MM.1S (cell line): ENCODE measurements at regions not wholly inside any gene's neighbourhood (a gene's known extent, or its start where the extent isn't known, plus 50 kb on each side); places are given as distances from the start of the nearest gene placed in this dataset.

ENCODE experiments used
- DNase-seq: peaks from one replicate; pipeline ENCODE4 v3.0.0-alpha.2; 2015
- H2AFZ ChIP-seq: fragments of 300-600 bp; sonication (generic); 2 replicates; pipeline ENCODE4 v1.6.0; 2016; ENCODE audit warnings: antibody characterized with exemption, low read length
- H3F3A ChIP-seq: fragments of 300-600 bp; sonication (generic); 2 replicates; pipeline ENCODE4 v1.6.1; 2016; ENCODE audit warnings: mild to moderate bottlenecking, antibody characterized with exemption, low read length, moderate library complexity, mixed read lengths; ENCODE audit not compliant: insufficient read depth
- H3K27ac ChIP-seq: fragments of 300-600 bp; sonication (generic); 2 replicates; pipeline ENCODE4 v1.5.1; 2016; ENCODE audit warnings: mild to moderate bottlenecking, low read length
- H3K27me3 ChIP-seq: fragments of 300-600 bp; sonication (generic); replicated peaks from 2 replicates; pipeline ENCODE4 v1.6.0; 2016; ENCODE audit warnings: low read length; ENCODE audit not compliant: insufficient read depth
- H3K36me3 ChIP-seq: fragments of 300-600 bp; sonication (generic); replicated peaks from 2 replicates; pipeline ENCODE4 v1.6.1; 2016; ENCODE audit warnings: mild to moderate bottlenecking, low read length, mixed read lengths; ENCODE audit not compliant: insufficient read depth
- H3K4me1 ChIP-seq: fragments of 300-600 bp; sonication (generic); 2 replicates; pipeline ENCODE4 v1.6.1; 2016; ENCODE audit warnings: low read length, mixed read lengths
- H3K4me2 ChIP-seq: fragments of 300-600 bp; sonication (generic); 2 replicates; pipeline ENCODE4 v1.6.0; 2016; ENCODE audit warnings: low read depth, low read length
- H3K4me3 ChIP-seq: fragments of 300-600 bp; sonication (generic); 2 replicates; pipeline ENCODE4 v1.5.1; 2016; ENCODE audit warnings: low read length, mixed read lengths
- H3K79me2 ChIP-seq: fragments of 300-600 bp; sonication (generic); 2 replicates; pipeline ENCODE4 v1.6.1; 2016; ENCODE audit warnings: mixed run types, low read length, mixed read lengths
- H3K9ac ChIP-seq: fragments of 300-600 bp; sonication (generic); 2 replicates; pipeline ENCODE4 v1.6.1; 2016; ENCODE audit warnings: low read length, mixed read lengths
- H3K9me2 ChIP-seq: fragments of 300-600 bp; sonication (generic); replicated peaks from 2 replicates; pipeline ENCODE4 v1.6.1; 2016; ENCODE audit warnings: mild to moderate bottlenecking, low read length, mixed read lengths; ENCODE audit not compliant: insufficient read depth
- H3K9me3 ChIP-seq: fragments of 300-600 bp; sonication (generic); replicated peaks from 2 replicates; pipeline ENCODE4 v1.6.1; 2016; ENCODE audit warnings: mild to moderate bottlenecking, low read length, mixed read lengths; ENCODE audit not compliant: insufficient read depth
- H4K20me1 ChIP-seq: fragments of 300-600 bp; sonication (generic); 2 replicates; pipeline ENCODE4 v1.6.1; 2016; ENCODE audit warnings: mild to moderate bottlenecking, low read length, moderate library complexity, mixed read lengths; ENCODE audit not compliant: insufficient read depth
- EZH2 ChIP-seq: fragments of 300-600 bp; sonication (generic); optimal IDR thresholded peaks from 2 replicates; pipeline ENCODE3; 2017; ENCODE audit warnings: low read depth, mild to moderate bottlenecking, antibody characterized with exemption, low read length, mixed read lengths
- EZH2phosphoT487 ChIP-seq: fragments of 300-600 bp; sonication (generic); IDR thresholded peaks from 2 replicates; pipeline ENCODE4 v1.6.1; 2018; ENCODE audit warnings: antibody characterized with exemption, low read length
- TF ChIP-seq, protein P1 (sequence below): fragments of 300-600 bp; sonication (generic); IDR thresholded peaks from 2 replicates; pipeline ENCODE4 v1.5.1; 2016; ENCODE audit warnings: antibody characterized with exemption, low read length, mixed read lengths

DNA sequence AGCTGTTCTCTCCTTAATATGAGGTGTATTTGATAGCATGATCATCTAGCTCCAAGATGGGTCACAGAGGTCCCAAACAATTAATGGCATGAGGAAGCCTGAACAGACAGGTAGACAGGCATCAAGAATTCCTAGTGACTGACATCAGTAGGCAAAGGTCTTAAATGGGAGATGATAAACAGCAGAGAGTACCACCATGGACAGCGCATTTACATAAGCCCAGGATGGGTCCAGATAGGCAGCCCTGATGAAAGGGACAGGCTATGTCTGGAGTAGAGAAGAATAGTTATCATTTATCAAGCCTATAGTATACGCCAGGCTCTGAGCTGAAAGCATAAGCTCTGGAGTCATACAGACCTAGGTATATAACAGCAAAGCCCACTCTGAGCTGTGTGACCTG is 434.7 kb upstream of the SETBP1 start:
- TF ChIP-seq, protein P1, sequence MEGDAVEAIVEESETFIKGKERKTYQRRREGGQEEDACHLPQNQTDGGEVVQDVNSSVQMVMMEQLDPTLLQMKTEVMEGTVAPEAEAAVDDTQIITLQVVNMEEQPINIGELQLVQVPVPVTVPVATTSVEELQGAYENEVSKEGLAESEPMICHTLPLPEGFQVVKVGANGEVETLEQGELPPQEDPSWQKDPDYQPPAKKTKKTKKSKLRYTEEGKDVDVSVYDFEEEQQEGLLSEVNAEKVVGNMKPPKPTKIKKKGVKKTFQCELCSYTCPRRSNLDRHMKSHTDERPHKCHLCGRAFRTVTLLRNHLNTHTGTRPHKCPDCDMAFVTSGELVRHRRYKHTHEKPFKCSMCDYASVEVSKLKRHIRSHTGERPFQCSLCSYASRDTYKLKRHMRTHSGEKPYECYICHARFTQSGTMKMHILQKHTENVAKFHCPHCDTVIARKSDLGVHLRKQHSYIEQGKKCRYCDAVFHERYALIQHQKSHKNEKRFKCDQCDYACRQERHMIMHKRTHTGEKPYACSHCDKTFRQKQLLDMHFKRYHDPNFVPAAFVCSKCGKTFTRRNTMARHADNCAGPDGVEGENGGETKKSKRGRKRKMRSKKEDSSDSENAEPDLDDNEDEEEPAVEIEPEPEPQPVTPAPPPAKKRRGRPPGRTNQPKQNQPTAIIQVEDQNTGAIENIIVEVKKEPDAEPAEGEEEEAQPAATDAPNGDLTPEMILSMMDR = no peak
- no peak for TF ChIP-seq EZH2
- TF ChIP-seq EZH2phosphoT487 = no peak

DNA sequence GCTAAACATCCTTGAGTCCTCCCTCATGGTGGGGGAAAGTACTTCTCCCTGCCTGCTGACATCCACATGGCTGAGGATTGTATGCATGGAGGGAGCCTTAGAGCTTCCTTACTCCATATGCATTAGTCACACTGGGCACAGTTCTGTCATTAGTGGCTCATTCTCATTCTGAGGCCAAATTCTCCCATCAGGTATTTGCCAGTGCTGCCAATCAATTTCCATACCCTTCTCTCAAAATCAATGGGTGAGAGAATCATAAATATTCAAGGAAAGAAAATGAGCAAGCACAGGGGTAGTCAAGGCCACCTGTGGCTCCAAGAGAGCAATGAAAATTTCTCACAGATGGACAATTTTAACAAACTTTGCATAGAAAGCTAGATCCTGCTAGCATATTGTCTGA is 422.6 kb upstream of the SETBP1 start:
- Histone ChIP-seq H3K4me3 (no peak overlapping the region), H4K20me1 (no peaks in the 10 kb centered on the region), H3F3A (no peaks in the 10 kb centered on the region), H2AFZ (no peak overlapping the region), H3K9me2 (no peaks in the 10 kb centered on the region), H3K36me3 (no peaks in the 10 kb centered on the region), H3K27ac (no peak overlapping the region), H3K79me2 (no peaks in the 10 kb centered on the region), H3K9ac (no peak overlapping the region), H3K9me3 (no peaks in the 10 kb centered on the region), H3K4me1 (no peaks in the 10 kb centered on the region), H3K27me3 (no peaks in the 10 kb centered on the region), H3K4me2 (no peak overlapping the region)
- TF ChIP-seq EZH2 = no peak
- TF ChIP-seq EZH2phosphoT487 = no peak
- TF ChIP-seq, protein P1 = no peak
- DNase-seq = no peak

More for the DNA sequence above, 434.7 kb upstream of the SETBP1 start:
- H3K4me1 ChIP-seq = no peaks in the 10 kb centered on the region
- H2AFZ ChIP-seq = no peak overlapping the region
- no peaks in the 10 kb centered on the region for H3K9me3 ChIP-seq
- H3K4me2 ChIP-seq = no peak overlapping the region
- no peaks in the 10 kb centered on the region for H4K20me1 ChIP-seq
- H3K36me3 ChIP-seq = no peaks in the 10 kb centered on the region
- H3K27ac ChIP-seq = no peak overlapping the region
- no peaks in the 10 kb centered on the region for H3K79me2 ChIP-seq
- no peak for DNase-seq
- no peaks in the 10 kb centered on the region for H3K27me3 ChIP-seq
- no peak overlapping the region for H3K4me3 ChIP-seq
- no peaks in the 10 kb centered on the region for H3F3A ChIP-seq
- H3K9me2 ChIP-seq = no peaks in the 10 kb centered on the region
- no peak overlapping the region for H3K9ac ChIP-seq

DNA sequence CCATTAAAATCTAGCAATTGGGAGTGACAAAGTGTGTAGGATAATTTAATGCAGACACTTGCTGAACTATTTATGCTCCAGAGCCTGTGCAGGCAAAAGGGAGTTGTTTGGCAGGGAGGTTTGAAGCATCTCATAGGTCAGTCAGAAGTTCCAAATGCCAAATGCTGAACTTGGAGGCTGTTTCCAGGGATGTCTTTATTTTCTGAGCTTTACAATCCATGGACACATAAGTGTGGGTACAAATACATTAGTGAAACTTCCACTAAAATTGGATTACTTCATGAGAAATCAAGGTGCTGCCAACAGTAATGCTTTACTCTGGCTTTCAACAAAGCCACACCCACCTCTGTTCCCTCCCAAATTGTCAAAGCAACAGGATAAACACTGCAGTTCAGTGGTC is 422.1 kb upstream of the SETBP1 start:
- no peak for DNase-seq
- no peaks in the 10 kb centered on the region for H3K9me2 ChIP-seq
- H3K9me3 ChIP-seq = no peaks in the 10 kb centered on the region
- no peaks in the 10 kb centered on the region for H3K36me3 ChIP-seq
- no peak overlapping the region for H3K27ac ChIP-seq
- H3K4me2 ChIP-seq = no peak overlapping the region
- no peaks in the 10 kb centered on the region for H3F3A ChIP-seq
- no peak overlapping the region for H2AFZ ChIP-seq
- H3K27me3 ChIP-seq = no peaks in the 10 kb centered on the region
- no peaks in the 10 kb centered on the region for H3K79me2 ChIP-seq
- TF ChIP-seq, protein P1 = no peak
- TF ChIP-seq EZH2 (no peak), EZH2phosphoT487 (no peak)
- no peak overlapping the region for H3K4me3 ChIP-seq
- H3K4me1 ChIP-seq = no peaks in the 10 kb centered on the region
- H4K20me1 ChIP-seq = no peaks in the 10 kb centered on the region
- H3K9ac ChIP-seq = no peak overlapping the region

DNA sequence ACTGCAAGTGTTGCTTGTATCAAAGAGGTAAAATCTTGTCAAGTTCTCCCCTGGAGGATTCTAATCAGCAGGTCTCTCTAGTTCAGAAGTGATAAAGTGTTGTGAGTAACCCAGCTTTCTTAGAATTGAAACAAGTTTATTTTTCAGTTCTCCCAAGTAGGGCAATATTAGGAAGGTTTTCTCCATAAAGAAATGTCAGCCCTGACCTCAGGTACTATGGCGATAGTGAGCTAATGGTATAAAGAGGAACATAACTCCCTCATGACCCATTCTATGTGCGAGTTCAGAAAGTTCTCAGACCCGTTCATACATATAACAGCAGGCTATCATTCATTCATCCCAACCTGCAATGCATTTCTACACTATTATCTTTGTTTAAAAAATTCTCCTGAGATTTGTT is 421.1 kb upstream of the SETBP1 start:
- Histone ChIP-seq H3K4me3 (no peak overlapping the region), H3K27me3 (no peaks in the 10 kb centered on the region), H4K20me1 (no peaks in the 10 kb centered on the region), H3K36me3 (no peaks in the 10 kb centered on the region), H3K4me1 (no peaks in the 10 kb centered on the region), H3K4me2 (no peak overlapping the region), H3K9me3 (no peaks in the 10 kb centered on the region), H3K27ac (no peak overlapping the region), H3K79me2 (no peaks in the 10 kb centered on the region), H3F3A (no peaks in the 10 kb centered on the region), H3K9ac (no peak overlapping the region), H2AFZ (no peak overlapping the region), H3K9me2 (no peaks in the 10 kb centered on the region)
- DNase-seq = no peak
- TF ChIP-seq EZH2 (no peak), EZH2phosphoT487 (no peak)
- TF ChIP-seq, protein P1 = no peak
